AG20443 (cell line): ENCODE measurements at regions not wholly inside any gene's neighbourhood (a gene's known extent, or its start where the extent isn't known, plus 50 kb on each side); places are given as distances from the start of the nearest gene placed in this dataset.

Source experiments
- DNase-seq: peaks from one replicate; pipeline ENCODE4 v3.0.0; 2012; ENCODE audit warnings: low spot score, mixed read lengths

DNA sequence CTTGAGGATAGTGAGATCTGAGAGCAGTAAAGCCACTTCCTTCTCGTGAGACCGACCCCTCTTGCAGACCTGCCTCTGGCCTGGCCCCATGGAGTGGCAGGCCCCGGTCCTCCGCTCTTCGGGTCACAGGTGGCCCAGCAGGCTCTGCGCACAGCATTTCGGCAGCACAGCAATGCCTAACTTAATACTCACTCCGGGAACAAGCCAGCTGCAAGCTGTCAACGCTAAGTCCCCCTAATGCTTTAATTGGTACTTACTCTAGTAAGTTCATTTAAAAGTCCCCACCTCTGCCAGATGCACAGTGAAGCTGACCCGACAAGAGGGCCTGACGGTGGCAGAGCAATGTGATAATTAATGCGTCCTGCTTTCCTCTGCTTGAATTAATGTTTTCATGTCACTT is 349.3 kb upstream of the B3GAT1 start:
- DNase-seq, result no peak

- no peak for DNase-seq
Observed at GRCh38 chr11:134760957-134761356, 348.9 kb upstream of the B3GAT1 start.

- no peak for DNase-seq
Observed at GRCh38 chr11:134760299-134760698, 348.3 kb upstream of the B3GAT1 start.

- no peak for DNase-seq
Observed at GRCh38 chr11:134759855-134760254, 347.8 kb upstream of the B3GAT1 start.

GRCh38 chr11:134759274-134759673 is 347.2 kb upstream of the B3GAT1 start:
- no peak for DNase-seq

DNA sequence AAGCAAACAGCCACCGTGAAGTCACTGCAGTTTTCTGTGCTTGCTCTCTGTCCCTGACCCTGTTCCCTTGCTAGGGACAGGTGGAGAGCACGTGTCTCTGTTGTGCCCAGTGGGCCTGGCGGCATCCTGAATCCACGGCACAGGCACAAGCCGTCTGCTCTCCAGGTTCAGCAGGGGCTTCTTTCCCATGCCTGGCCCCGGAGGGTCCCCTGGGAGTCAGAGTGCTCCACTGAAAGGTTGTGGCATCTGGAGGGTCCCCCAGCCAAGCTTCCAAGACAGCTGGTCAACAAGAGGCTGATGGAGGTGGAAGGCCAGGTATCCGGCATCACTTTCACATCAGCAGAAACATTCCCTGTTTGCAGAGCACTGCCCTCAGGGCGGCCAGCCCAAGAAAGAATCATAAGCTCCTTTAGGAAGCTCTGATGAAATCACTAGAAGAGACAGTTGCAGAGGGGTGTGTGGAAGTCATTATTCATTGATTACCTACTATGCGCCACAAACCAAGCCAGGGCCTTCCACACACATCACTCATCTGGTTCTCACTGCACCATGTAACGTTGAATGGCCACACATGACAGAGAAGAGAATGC is 346.4 kb upstream of the B3GAT1 start:
- DNase-seq, result no peak

DNA sequence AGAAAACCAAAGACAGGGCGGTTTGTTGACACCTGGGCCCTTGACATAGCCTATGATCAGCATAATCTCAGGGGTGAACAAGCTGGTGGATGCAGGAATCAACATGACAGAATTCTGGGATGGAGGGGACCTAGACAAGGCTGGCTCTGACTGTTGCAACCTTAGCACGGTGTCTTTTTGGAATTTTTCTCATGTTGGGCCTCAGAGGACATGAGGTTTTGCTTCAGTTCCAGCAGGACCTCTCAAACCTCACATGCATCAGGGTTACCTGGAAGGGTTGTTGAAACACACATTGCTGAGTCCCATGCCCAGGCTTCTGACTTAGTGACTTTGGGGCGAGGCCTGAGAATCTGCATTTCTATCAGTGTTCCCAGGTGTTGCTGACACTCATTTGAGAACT is 345.6 kb upstream of the B3GAT1 start:
- no peak for DNase-seq

GRCh38 chr11:134756811-134757540 is 344.9 kb upstream of the B3GAT1 start:
- no peak for DNase-seq

- DNase-seq, result no peak
Observed at GRCh38 chr11:134755535-134755934, 343.5 kb upstream of the B3GAT1 start.

GRCh38 chr11:134754521-134755198 is 342.6 kb upstream of the B3GAT1 start:
- DNase-seq, result no peak

- no peak for DNase-seq
Observed at GRCh38 chr11:134753771-134754520, 341.9 kb upstream of the B3GAT1 start.

- DNase-seq, result no peak
Observed at GRCh38 chr11:134752964-134753770, 341.1 kb upstream of the B3GAT1 start.

GRCh38 chr11:134752526-134752925 is 340.5 kb upstream of the B3GAT1 start:
- no peak for DNase-seq

- no peak for DNase-seq
Observed at GRCh38 chr11:134751766-134752165, 339.7 kb upstream of the B3GAT1 start.

- DNase-seq, result no peak
Observed at GRCh38 chr11:134751031-134751585, 339.1 kb upstream of the B3GAT1 start.

DNA sequence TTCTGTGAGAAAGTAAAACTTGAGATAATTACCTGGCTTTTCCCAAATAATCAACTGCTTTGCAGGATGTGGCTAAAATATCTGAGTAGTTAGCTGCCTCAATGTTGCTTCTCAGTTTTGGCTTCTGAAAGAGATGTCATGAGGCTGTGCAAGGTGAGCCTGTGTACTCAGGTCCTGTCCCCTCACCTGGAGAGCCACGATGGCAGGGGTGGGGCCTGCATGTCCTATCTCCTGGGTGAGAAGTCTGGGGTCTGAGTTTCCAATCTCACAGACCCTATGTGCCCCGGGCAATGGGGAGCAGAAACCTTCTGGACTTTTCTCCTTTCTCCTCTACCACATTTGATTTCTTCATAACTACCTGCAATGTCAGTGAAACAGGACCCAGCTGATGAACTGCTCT is 338.6 kb upstream of the B3GAT1 start:
- no peak for DNase-seq

GRCh38 chr11:134749040-134749839 is 337.2 kb upstream of the B3GAT1 start:
- DNase-seq, result no peak

DNA sequence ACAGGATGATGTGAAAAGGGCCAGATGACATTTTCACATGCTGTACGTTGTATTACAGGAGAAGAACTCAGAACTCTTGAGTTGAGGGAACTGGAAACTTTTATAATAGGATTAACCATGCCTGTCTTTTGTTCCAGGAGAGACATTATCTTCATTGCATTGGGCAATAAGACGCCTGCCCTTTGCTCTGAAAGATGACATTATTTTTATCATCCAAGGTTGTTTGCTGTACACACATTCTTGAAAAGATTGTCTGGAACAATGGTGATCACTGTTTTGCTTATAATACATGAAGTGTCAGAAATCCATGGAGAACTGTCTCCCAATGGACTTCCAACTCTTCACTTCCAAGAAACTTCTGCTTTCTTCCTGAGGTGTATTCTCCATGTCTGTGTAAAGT is 334.6 kb upstream of the B3GAT1 start:
- DNase-seq, result no peak

DNA sequence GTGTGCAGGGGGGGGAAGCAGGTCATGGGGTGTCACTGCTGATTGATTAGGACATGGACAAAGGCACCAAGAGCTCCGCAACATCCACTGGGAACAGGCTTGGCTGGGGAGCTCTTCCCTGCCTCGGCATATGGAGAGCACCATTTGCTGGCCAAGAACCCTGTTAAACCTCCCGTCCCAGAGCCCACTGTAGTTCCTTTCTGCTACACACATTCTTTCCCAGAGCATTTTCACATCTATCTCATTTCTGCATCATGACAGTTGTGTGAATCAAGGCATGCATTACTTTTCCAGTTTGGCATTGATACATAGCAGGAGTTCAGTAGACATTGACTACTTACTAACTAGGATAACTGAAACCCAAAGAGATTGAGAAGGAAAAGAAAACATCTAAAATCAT is 333.4 kb upstream of the B3GAT1 start:
- no peak for DNase-seq

DNA sequence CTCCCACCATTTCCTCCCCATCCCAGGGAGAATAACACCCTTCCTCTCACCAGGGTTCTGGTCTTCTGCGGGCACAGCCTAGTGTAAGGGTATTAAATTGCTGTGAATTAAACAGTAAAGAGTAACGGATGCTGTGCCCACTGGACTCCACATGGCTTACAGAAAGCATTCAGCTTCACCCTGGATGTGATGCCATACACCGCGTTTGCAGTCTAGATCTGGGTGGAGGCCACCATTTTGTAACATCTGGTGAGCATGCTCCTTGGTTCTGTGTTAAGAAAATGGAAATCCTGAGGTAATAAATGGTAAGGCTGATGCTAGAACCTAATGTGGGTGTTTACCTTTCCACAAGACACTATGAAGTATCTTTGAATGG is 331.8 kb upstream of the B3GAT1 start:
- DNase-seq, result no peak
